IMR-90 (cell line): ENCODE measurements at regions not wholly inside any gene's neighbourhood (a gene's known extent, or its start where the extent isn't known, plus 50 kb on each side); places are given as distances from the start of the nearest gene placed in this dataset.

Experiments used
- ATAC-seq: fragments of 200-7000 bp; cut with Tn5 transposase; 2 replicates; pipeline ENCODE4 v1.9.1; 2020; ENCODE audit warnings: low read depth, mild to moderate bottlenecking, moderate library complexity
- BruUV-seq: library from RNA; stranded (reverse); fragments of 400-500 nt; replicated peaks from 2 replicates; lab custom pipeline; 2021; lab: Mats Ljungman, UMichigan
- CTCF ChIA-PET: fragments of 300-600 bp; formaldehyde crosslinking; extraction: SDS; loops from one replicate; lab custom pipeline; 2021; ENCODE audit warnings: antibody characterized with exemption; lab: Yijun Ruan, JAX
- POLR2A ChIA-PET: fragments of 300-600 bp; sonication (Branson Sonifier 250); formaldehyde crosslinking; loops from one replicate; lab custom pipeline; 2022; ENCODE audit warnings: antibody characterized with exemption; ENCODE audit not compliant: unreplicated experiment; lab: Charles Lee
- DNase-seq: peaks from one replicate; pipeline ENCODE4 v3.0.0; 2013
- H2AFZ ChIP-seq: replicated peaks from 2 replicates; pipeline ENCODE3; 2013; ENCODE audit warnings: low read length, mild to moderate bottlenecking; ENCODE audit not compliant: poor library complexity
- H2AK5ac ChIP-seq: 2 replicates; pipeline ENCODE4 v1.6.1; 2013; ENCODE audit warnings: low read depth, low read length, inconsistent platforms
- H2AK9ac ChIP-seq: replicated peaks from 2 replicates; pipeline ENCODE3; 2013; ENCODE audit warnings: mild to moderate bottlenecking, low read depth, low read length, moderate library complexity; ENCODE audit not compliant: poor library complexity
- H2BK120ac ChIP-seq: 2 replicates; pipeline ENCODE4 v1.6.1; 2013; ENCODE audit warnings: low read depth, low read length, inconsistent platforms
- H2BK15ac ChIP-seq: 3 replicates; pipeline ENCODE4 v1.6.1; 2013; ENCODE audit warnings: low read depth, low read length, inconsistent platforms
- H2BK20ac ChIP-seq: 2 replicates; pipeline ENCODE4 v1.6.1; 2013; ENCODE audit warnings: low read depth, mild to moderate bottlenecking, inconsistent platforms, low read length, moderate library complexity
- H2BK5ac ChIP-seq: 2 replicates; pipeline ENCODE4 v1.6.1; 2013; ENCODE audit warnings: mild to moderate bottlenecking, low read depth, low read length, inconsistent platforms; ENCODE audit not compliant: poor library complexity, severe bottlenecking
- H3K14ac ChIP-seq: replicated peaks from 2 replicates; pipeline ENCODE4 v1.6.1; 2013; ENCODE audit warnings: low read depth, low read length, inconsistent platforms
- H3K18ac ChIP-seq: 2 replicates; pipeline ENCODE4 v1.6.1; 2013; ENCODE audit warnings: low read depth, low read length, control low read depth
- H3K23ac ChIP-seq: 2 replicates; pipeline ENCODE4 v1.6.1; 2013; ENCODE audit warnings: low read depth, low read length, inconsistent platforms
- H3K27ac ChIP-seq: 2 replicates; pipeline ENCODE4 v1.5.1; 2013; ENCODE audit warnings: mild to moderate bottlenecking, control low read depth, low read length; ENCODE audit not compliant: insufficient read depth
- H3K27me3 ChIP-seq: 2 replicates; pipeline ENCODE4 v1.6.1; 2013; ENCODE audit warnings: low read length; ENCODE audit not compliant: control insufficient read depth, insufficient read depth
- H3K36me3 ChIP-seq: 2 replicates; pipeline ENCODE4 v1.6.1; 2013; ENCODE audit warnings: low read length, mixed read lengths; ENCODE audit not compliant: control insufficient read depth, insufficient read depth
- H3K4ac ChIP-seq: 2 replicates; pipeline ENCODE4 v1.6.1; 2013; ENCODE audit warnings: low read depth, low read length, inconsistent platforms
- H3K4me1 ChIP-seq: 2 replicates; pipeline ENCODE4 v1.6.1; 2013; ENCODE audit warnings: low read length, mixed read lengths; ENCODE audit not compliant: control insufficient read depth, insufficient read depth
- H3K4me2 ChIP-seq: 2 replicates; pipeline ENCODE4 v1.6.1; 2013; ENCODE audit warnings: low read depth, mild to moderate bottlenecking, control low read depth, low read length, moderate library complexity
- H3K4me3 ChIP-seq: 2 replicates; pipeline ENCODE4 v1.5.1; 2013; ENCODE audit warnings: low read depth, mild to moderate bottlenecking, control low read depth, low read length, moderate library complexity; ENCODE audit not compliant: insufficient read depth
- H3K56ac ChIP-seq: 2 replicates; pipeline ENCODE4 v1.6.1; 2013; ENCODE audit warnings: low read length, inconsistent platforms; ENCODE audit not compliant: insufficient read depth; ENCODE audit errors: extremely low read depth
- H3K79me1 ChIP-seq, 2 experiments: 2 replicates each; pipeline ENCODE4 v1.6.1; 2013; ENCODE audit warnings: low read length in 2 of 2, inconsistent platforms in 1 of 2, low read depth in 1 of 2
- H3K9ac ChIP-seq: 2 replicates; pipeline ENCODE4 v1.6.1; 2013; ENCODE audit warnings: low read depth, low read length, control low read depth
- H3K9me1 ChIP-seq: 2 replicates; pipeline ENCODE4 v1.6.1; 2013; ENCODE audit warnings: low read length, inconsistent platforms; ENCODE audit not compliant: insufficient read depth
- H3K9me3 ChIP-seq: 2 replicates; pipeline ENCODE4 v1.6.1; 2013; ENCODE audit warnings: low read length; ENCODE audit not compliant: control insufficient read depth, insufficient read depth
- H4K20me1 ChIP-seq: 2 replicates; pipeline ENCODE4 v1.6.1; 2013; ENCODE audit warnings: low read length, inconsistent platforms; ENCODE audit not compliant: insufficient read depth
- H4K5ac ChIP-seq: 2 replicates; pipeline ENCODE4 v1.6.1; 2013; ENCODE audit warnings: mild to moderate bottlenecking, low read depth, low read length, control low read depth
- H4K8ac ChIP-seq, 2 experiments: 2 replicates each; pipeline ENCODE4 v1.6.1; 2013; ENCODE audit warnings: low read depth in 2 of 2, low read length in 2 of 2, control low read depth in 1 of 2, inconsistent platforms in 1 of 2
- H4K91ac ChIP-seq: 2 replicates; pipeline ENCODE4 v1.6.1; 2013; ENCODE audit warnings: low read depth, low read length, inconsistent platforms; ENCODE audit not compliant: insufficient read depth
- BHLHE40 ChIP-seq: fragments of 150-350 bp; IDR thresholded peaks from 2 replicates; pipeline ENCODE4 v1.6.1; 2016; ENCODE audit warnings: mild to moderate bottlenecking, low read depth, low read length
- CEBPB ChIP-seq: IDR thresholded peaks from 2 replicates; pipeline ENCODE4 v1.6.1; 2012; ENCODE audit warnings: low read depth, low read length, improper control_type of control experiment
- CHD1 ChIP-seq: IDR thresholded peaks from 2 replicates; pipeline ENCODE4 v1.6.1; 2012; ENCODE audit warnings: low read depth, low read length, improper control_type of control experiment
- FOS ChIP-seq: fragments of 150-350 bp; IDR thresholded peaks from 2 replicates; pipeline ENCODE4 v1.6.1; 2016; ENCODE audit warnings: low read depth, low read length
- MAFK ChIP-seq: IDR thresholded peaks from 2 replicates; pipeline ENCODE4 v1.6.1; 2012; ENCODE audit warnings: low read depth, low read length, improper control_type of control experiment
- MAZ ChIP-seq: IDR thresholded peaks from 2 replicates; pipeline ENCODE4 v1.6.1; 2012; ENCODE audit warnings: low read depth, mild to moderate bottlenecking, low read length, improper control_type of control experiment, moderate library complexity, borderline replicate concordance
- MXI1 ChIP-seq: IDR thresholded peaks from 2 replicates; pipeline ENCODE4 v1.6.1; 2012; ENCODE audit warnings: low read depth, mild to moderate bottlenecking, low read length, moderate library complexity, borderline replicate concordance
- NFE2L2 ChIP-seq: fragments of 150-350 bp; IDR thresholded peaks from 2 replicates; pipeline ENCODE4 v1.6.1; 2016; ENCODE audit warnings: low read depth, mild to moderate bottlenecking, low read length
- POLR2A ChIP-seq: IDR thresholded peaks from 2 replicates; pipeline ENCODE4 v1.6.1; 2012; ENCODE audit warnings: mild to moderate bottlenecking, low read depth, low read length
- RAD21 ChIP-seq: IDR thresholded peaks from 2 replicates; pipeline ENCODE4 v1.6.1; 2012; ENCODE audit warnings: low read length, improper control_type of control experiment
- RCOR1 ChIP-seq: IDR thresholded peaks from 2 replicates; pipeline ENCODE4 v1.6.1; 2012; ENCODE audit warnings: mild to moderate bottlenecking, low read length, improper control_type of control experiment; ENCODE audit not compliant: insufficient replicate concordance
- RFX5 ChIP-seq: IDR thresholded peaks from 2 replicates; pipeline ENCODE4 v1.8.0; 2012; ENCODE audit warnings: low read depth, mild to moderate bottlenecking, low read length, moderate library complexity
- SMC3 ChIP-seq: fragments of 150-350 bp; IDR thresholded peaks from 2 replicates; pipeline ENCODE4 v1.6.1; 2016; ENCODE audit warnings: low read depth, mild to moderate bottlenecking, antibody characterized with exemption, low read length, moderate library complexity
- WGBS, 2 experiments: methylation state at CpG; one replicate each; pipeline versions ENCODE4 v1.1.5 to v1.1.7; 2013; ENCODE audit warnings: missing lambda C conversion rate in 2 of 2; ENCODE audit not compliant: insufficient read length in 1 of 2; ENCODE audit errors: extremely low coverage in 2 of 2; 5-methylcytosine and 5-hydroxymethylcytosine counted together
- dilution Hi-C: fragments of 300-500 bp; cut with HindIII; formaldehyde crosslinking; loops from one replicate; pipeline ENCODE4 v1.14.3; 2018; ENCODE audit warnings: low sequenced_read_pairs; ENCODE audit not compliant: unreplicated experiment
- in situ Hi-C: fragments of 300-500 bp; cut with MboI; formaldehyde crosslinking; loops from 3 replicates; pipeline ENCODE4 v1.14.3; 2019; ENCODE audit warnings: low sequenced_read_pairs, inconsistent platforms, mixed read lengths
- intact Hi-C: fragments of 100-400 bp; cut with micrococcal nuclease; formaldehyde crosslinking; loops from 2 replicates; pipeline ENCODE4 v1.10.0; 2022
- TF ChIP-seq, protein P1 (sequence below): fragments of 150-350 bp; IDR thresholded peaks from 2 replicates; pipeline ENCODE4 v1.6.1; 2016; ENCODE audit warnings: low read depth, mild to moderate bottlenecking, low read length, moderate library complexity, borderline replicate concordance
- TF ChIP-seq, protein P2 (sequence below): conservative IDR thresholded peaks from 2 replicates; pipeline ENCODE4 v1.5.1; 2012; ENCODE audit warnings: mild to moderate bottlenecking, low read depth, low read length, improper control_type of control experiment
- TF ChIP-seq, protein P3 (sequence below): fragments of 150-350 bp; IDR thresholded peaks from 2 replicates; pipeline ENCODE4 v1.6.1; 2017; ENCODE audit warnings: mild to moderate bottlenecking, antibody characterized with exemption, low read length, low read depth

DNA sequence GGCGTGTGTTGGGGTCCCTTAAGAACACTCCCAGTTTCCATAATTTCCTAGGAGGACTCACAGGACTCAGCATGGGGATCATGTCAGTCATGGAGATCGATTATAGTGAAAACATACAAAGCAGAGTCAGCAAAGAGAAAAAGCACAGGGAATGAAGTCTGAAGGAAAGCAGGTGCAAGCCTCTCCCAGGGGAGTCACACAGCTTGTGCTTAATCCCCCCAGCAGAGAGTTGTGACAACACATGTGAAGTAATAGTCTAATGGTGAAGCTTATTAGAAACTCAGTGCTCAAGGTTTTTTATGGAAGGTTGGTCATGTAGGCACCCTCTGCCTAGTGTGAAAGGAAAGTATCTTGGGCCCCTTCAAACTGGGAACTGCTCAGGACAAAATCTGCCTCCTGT, 149.0 kb upstream of the SEL1L start:
- Histone ChIP-seq H4K20me1 (no peaks in the 10 kb centered on the region), H2AFZ (no peak overlapping the region), H4K91ac (no peak overlapping the region), H3K18ac (no peak overlapping the region), H3K4me1 (no peaks in the 10 kb centered on the region), H2BK120ac (no peak overlapping the region), H3K9ac (no peak overlapping the region), H4K8ac (no peak overlapping the region), H3K56ac (no peak overlapping the region), H4K5ac (no peak overlapping the region), H2AK5ac (no peak overlapping the region), H3K23ac (no peak overlapping the region), H2BK5ac (no peak overlapping the region), H3K9me1 (no peaks in the 10 kb centered on the region), H3K4me2 (no peak overlapping the region), H3K79me1 (no peaks in the 10 kb centered on the region), H2AK9ac (no peak overlapping the region), H3K14ac (no peak overlapping the region), H3K27me3 (no peaks in the 10 kb centered on the region), H2BK20ac (no peak overlapping the region), H3K36me3 (no peaks in the 10 kb centered on the region), H3K27ac (no peak overlapping the region), H3K4ac (no peak overlapping the region), H2BK15ac (no peak overlapping the region), H3K9me3 (peaks cover 14% of the 10 kb centered on the region), H3K4me3 (no peak overlapping the region)
- DNase-seq (no peak), ATAC-seq (no peak)
- intact Hi-C loops (no loop called here), in situ Hi-C loops (no loop called here), dilution Hi-C loops (no loop called here)
- POLR2A ChIA-PET, result no interaction called here
- CTCF ChIA-PET, result no interaction called here
- no TSS peak for BruUV-seq
- TF ChIP-seq NFE2L2 (no peak), MAZ (no peak), SMC3 (no peak), FOS (no peak), MXI1 (no peak), RCOR1 (no peak), RFX5 (no peak), POLR2A (no peak), CEBPB (no peak), BHLHE40 (no peak), MAFK (no peak), RAD21 (no peak), CHD1 (no peak)
- TF ChIP-seq, protein P1, sequence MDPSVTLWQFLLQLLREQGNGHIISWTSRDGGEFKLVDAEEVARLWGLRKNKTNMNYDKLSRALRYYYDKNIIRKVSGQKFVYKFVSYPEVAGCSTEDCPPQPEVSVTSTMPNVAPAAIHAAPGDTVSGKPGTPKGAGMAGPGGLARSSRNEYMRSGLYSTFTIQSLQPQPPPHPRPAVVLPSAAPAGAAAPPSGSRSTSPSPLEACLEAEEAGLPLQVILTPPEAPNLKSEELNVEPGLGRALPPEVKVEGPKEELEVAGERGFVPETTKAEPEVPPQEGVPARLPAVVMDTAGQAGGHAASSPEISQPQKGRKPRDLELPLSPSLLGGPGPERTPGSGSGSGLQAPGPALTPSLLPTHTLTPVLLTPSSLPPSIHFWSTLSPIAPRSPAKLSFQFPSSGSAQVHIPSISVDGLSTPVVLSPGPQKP, result no peak
- TF ChIP-seq, protein P2, sequence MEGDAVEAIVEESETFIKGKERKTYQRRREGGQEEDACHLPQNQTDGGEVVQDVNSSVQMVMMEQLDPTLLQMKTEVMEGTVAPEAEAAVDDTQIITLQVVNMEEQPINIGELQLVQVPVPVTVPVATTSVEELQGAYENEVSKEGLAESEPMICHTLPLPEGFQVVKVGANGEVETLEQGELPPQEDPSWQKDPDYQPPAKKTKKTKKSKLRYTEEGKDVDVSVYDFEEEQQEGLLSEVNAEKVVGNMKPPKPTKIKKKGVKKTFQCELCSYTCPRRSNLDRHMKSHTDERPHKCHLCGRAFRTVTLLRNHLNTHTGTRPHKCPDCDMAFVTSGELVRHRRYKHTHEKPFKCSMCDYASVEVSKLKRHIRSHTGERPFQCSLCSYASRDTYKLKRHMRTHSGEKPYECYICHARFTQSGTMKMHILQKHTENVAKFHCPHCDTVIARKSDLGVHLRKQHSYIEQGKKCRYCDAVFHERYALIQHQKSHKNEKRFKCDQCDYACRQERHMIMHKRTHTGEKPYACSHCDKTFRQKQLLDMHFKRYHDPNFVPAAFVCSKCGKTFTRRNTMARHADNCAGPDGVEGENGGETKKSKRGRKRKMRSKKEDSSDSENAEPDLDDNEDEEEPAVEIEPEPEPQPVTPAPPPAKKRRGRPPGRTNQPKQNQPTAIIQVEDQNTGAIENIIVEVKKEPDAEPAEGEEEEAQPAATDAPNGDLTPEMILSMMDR, result no peak
- TF ChIP-seq, protein P3, sequence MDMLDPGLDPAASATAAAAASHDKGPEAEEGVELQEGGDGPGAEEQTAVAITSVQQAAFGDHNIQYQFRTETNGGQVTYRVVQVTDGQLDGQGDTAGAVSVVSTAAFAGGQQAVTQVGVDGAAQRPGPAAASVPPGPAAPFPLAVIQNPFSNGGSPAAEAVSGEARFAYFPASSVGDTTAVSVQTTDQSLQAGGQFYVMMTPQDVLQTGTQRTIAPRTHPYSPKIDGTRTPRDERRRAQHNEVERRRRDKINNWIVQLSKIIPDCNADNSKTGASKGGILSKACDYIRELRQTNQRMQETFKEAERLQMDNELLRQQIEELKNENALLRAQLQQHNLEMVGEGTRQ, result no peak
- WGBS, 2 experiments, result no CpG with 5 or more reads among the region's 2 CpGs
